Erythroblast (primary cell): ENCODE measurements at regions not wholly inside any gene's neighbourhood (a gene's known extent, or its start where the extent isn't known, plus 50 kb on each side); places are given as distances from the start of the nearest gene placed in this dataset.

ENCODE experiments used
- GATA1 ChIP-seq: IDR thresholded peaks from 2 replicates; pipeline ENCODE4 v1.6.1; 2011; ENCODE audit warnings: low read depth, mild to moderate bottlenecking, control low read depth, low read length, moderate library complexity
- POLR2A ChIP-seq: IDR thresholded peaks from 2 replicates; pipeline ENCODE4 v1.6.1; 2011; ENCODE audit warnings: mild to moderate bottlenecking, low read length

GRCh38 chr12:110971936-110972335 is 51.6 kb upstream of the MYL2 start:
- TF ChIP-seq POLR2A (no peak), GATA1 (no peak)
